ENCODE measurements at regions not wholly inside any gene's neighbourhood (a gene's known extent, or its start where the extent isn't known, plus 50 kb on each side); places are given as distances from the start of the nearest gene placed in this dataset.
A peak's percentile ranks its signal among the peaks of the same experiment; 100 is the strongest.
"Not testable (repeated sequence)": the region's sequence is repeated elsewhere in the genome, so short reads cannot be mapped to it uniquely, and the experiment has no call there.

- not testable (repeated sequence) for H3K4me1 ChIP-seq (ENCODE audit: control insufficient read depth in 5 of 5, insufficient read depth in 5 of 5, low read length in 5 of 5); H3K9me3 ChIP-seq (ENCODE audit: control insufficient read depth in 4 of 4, insufficient read depth in 3 of 4, low read length in 3 of 4); H3K4me3 ChIP-seq; DNase-seq; ATAC-seq (ENCODE audit: insufficient read depth, low FRiP score); H3K27ac ChIP-seq (ENCODE audit: low read depth in 1 of 2, low read length in 1 of 2); H3K27me3 ChIP-seq (ENCODE audit: control insufficient read depth in 3 of 3, insufficient read depth in 3 of 3, low read length in 2 of 3); H3K9ac ChIP-seq (ENCODE audit: insufficient read depth in 1 of 2, low read length in 2 of 2); H3K36me3 ChIP-seq (ENCODE audit: control insufficient read depth in 4 of 4, insufficient read depth in 4 of 4, low read length in 4 of 4)
- 33 to 43% methylated on average over 1 of the region's 2 CpGs for WGBS, 2 donors
Measured at GRCh38 chr22:15782933-15783332, 93.1 kb downstream of the POTEH start.

- H3K27ac ChIP-seq (ENCODE audit: low read depth in 1 of 2, low read length in 1 of 2); DNase-seq; H3K4me1 ChIP-seq (ENCODE audit: control insufficient read depth in 5 of 5, insufficient read depth in 5 of 5, low read length in 5 of 5); H3K9me3 ChIP-seq (ENCODE audit: control insufficient read depth in 4 of 4, insufficient read depth in 3 of 4, low read length in 3 of 4); H3K36me3 ChIP-seq (ENCODE audit: control insufficient read depth in 4 of 4, insufficient read depth in 4 of 4, low read length in 4 of 4); H3K27me3 ChIP-seq (ENCODE audit: control insufficient read depth in 3 of 3, insufficient read depth in 3 of 3, low read length in 2 of 3); H3K9ac ChIP-seq (ENCODE audit: insufficient read depth in 1 of 2, low read length in 2 of 2); H3K4me3 ChIP-seq: not testable (repeated sequence)
- WGBS, 2 donors = no CpG with 5 or more reads among the region's 34 CpGs
- ATAC-seq (ENCODE audit: insufficient read depth, low FRiP score) = peak; percentile 11
Measured at GRCh38 chr22:15784383-15785085, 94.7 kb downstream of the POTEH start.

GRCh38 chr22:15786942-15787733 lies 97.3 kb downstream of the POTEH start:
- not testable (repeated sequence) for ATAC-seq (ENCODE audit: insufficient read depth, low FRiP score)

GRCh38 chr22:15791557-15791956 lies 101.7 kb downstream of the POTEH start:
- H3K4me1 ChIP-seq (ENCODE audit: control insufficient read depth in 5 of 5, insufficient read depth in 5 of 5, low read length in 5 of 5); H3K27me3 ChIP-seq (ENCODE audit: control insufficient read depth in 3 of 3, insufficient read depth in 3 of 3, low read length in 2 of 3); DNase-seq; H3K9ac ChIP-seq (ENCODE audit: insufficient read depth in 1 of 2, low read length in 2 of 2); H3K4me3 ChIP-seq; H3K36me3 ChIP-seq (ENCODE audit: control insufficient read depth in 4 of 4, insufficient read depth in 4 of 4, low read length in 4 of 4); H3K9me3 ChIP-seq (ENCODE audit: control insufficient read depth in 4 of 4, insufficient read depth in 3 of 4, low read length in 3 of 4); ATAC-seq (ENCODE audit: insufficient read depth, low FRiP score); H3K27ac ChIP-seq (ENCODE audit: low read depth in 1 of 2, low read length in 1 of 2): not testable (repeated sequence)
- WGBS, 2 donors = 88 to 91% methylated on average over 1 of the region's 3 CpGs

More at GRCh38 chr22:15786942-15787733, 97.3 kb downstream of the POTEH start:
- not testable (repeated sequence) for H3K4me3 ChIP-seq; H3K9me3 ChIP-seq (ENCODE audit: control insufficient read depth in 4 of 4, insufficient read depth in 3 of 4, low read length in 3 of 4); DNase-seq; H3K27ac ChIP-seq (ENCODE audit: low read depth in 1 of 2, low read length in 1 of 2); H3K36me3 ChIP-seq (ENCODE audit: control insufficient read depth in 4 of 4, insufficient read depth in 4 of 4, low read length in 4 of 4); H3K4me1 ChIP-seq (ENCODE audit: control insufficient read depth in 5 of 5, insufficient read depth in 5 of 5, low read length in 5 of 5); H3K9ac ChIP-seq (ENCODE audit: insufficient read depth in 1 of 2, low read length in 2 of 2); H3K27me3 ChIP-seq (ENCODE audit: control insufficient read depth in 3 of 3, insufficient read depth in 3 of 3, low read length in 2 of 3)
- WGBS, 2 donors = 42 to 45% methylated on average over 4 of the region's 4 CpGs

GRCh38 chr22:15799935-15800334 lies 110.1 kb downstream of the POTEH start:
- not testable (repeated sequence) for H3K9me3 ChIP-seq (ENCODE audit: control insufficient read depth in 4 of 4, insufficient read depth in 3 of 4, low read length in 3 of 4); H3K27ac ChIP-seq (ENCODE audit: low read depth in 1 of 2, low read length in 1 of 2); H3K9ac ChIP-seq (ENCODE audit: insufficient read depth in 1 of 2, low read length in 2 of 2); DNase-seq; H3K4me1 ChIP-seq (ENCODE audit: control insufficient read depth in 5 of 5, insufficient read depth in 5 of 5, low read length in 5 of 5); H3K27me3 ChIP-seq (ENCODE audit: control insufficient read depth in 3 of 3, insufficient read depth in 3 of 3, low read length in 2 of 3); H3K4me3 ChIP-seq; ATAC-seq (ENCODE audit: insufficient read depth, low FRiP score); H3K36me3 ChIP-seq (ENCODE audit: control insufficient read depth in 4 of 4, insufficient read depth in 4 of 4, low read length in 4 of 4)
- WGBS, 2 donors = 36 to 70% methylated on average over 1 to 2 of the region's 6 CpGs

GRCh38 chr22:15811141-15811540 lies 121.3 kb downstream of the POTEH start:
- not testable (repeated sequence) for H3K36me3 ChIP-seq (ENCODE audit: control insufficient read depth in 4 of 4, insufficient read depth in 4 of 4, low read length in 4 of 4); H3K4me1 ChIP-seq (ENCODE audit: control insufficient read depth in 5 of 5, insufficient read depth in 5 of 5, low read length in 5 of 5); DNase-seq; H3K27ac ChIP-seq (ENCODE audit: low read depth in 1 of 2, low read length in 1 of 2); H3K27me3 ChIP-seq (ENCODE audit: control insufficient read depth in 3 of 3, insufficient read depth in 3 of 3, low read length in 2 of 3); H3K9ac ChIP-seq (ENCODE audit: insufficient read depth in 1 of 2, low read length in 2 of 2); H3K4me3 ChIP-seq; H3K9me3 ChIP-seq (ENCODE audit: control insufficient read depth in 4 of 4, insufficient read depth in 3 of 4, low read length in 3 of 4)
- no CpG with 5 or more reads among the region's 1 CpG for WGBS, 2 donors
- peak; percentile 74 for ATAC-seq (ENCODE audit: insufficient read depth, low FRiP score)

GRCh38 chr22:15815783-15816182 lies 126.0 kb downstream of the POTEH start:
- H3K36me3 ChIP-seq (ENCODE audit: control insufficient read depth in 4 of 4, insufficient read depth in 4 of 4, low read length in 4 of 4); H3K4me1 ChIP-seq (ENCODE audit: control insufficient read depth in 5 of 5, insufficient read depth in 5 of 5, low read length in 5 of 5); H3K27me3 ChIP-seq (ENCODE audit: control insufficient read depth in 3 of 3, insufficient read depth in 3 of 3, low read length in 2 of 3); ATAC-seq (ENCODE audit: insufficient read depth, low FRiP score); H3K9me3 ChIP-seq (ENCODE audit: control insufficient read depth in 4 of 4, insufficient read depth in 3 of 4, low read length in 3 of 4); DNase-seq; H3K9ac ChIP-seq (ENCODE audit: insufficient read depth in 1 of 2, low read length in 2 of 2); H3K4me3 ChIP-seq; H3K27ac ChIP-seq (ENCODE audit: low read depth in 1 of 2, low read length in 1 of 2): not testable (repeated sequence)
- no CpG with 5 or more reads among the region's 5 CpGs for whole genome bisulfite sequencing, 2 donors

GRCh38 chr22:15816470-15816869 lies 126.6 kb downstream of the POTEH start:
- H3K27me3 ChIP-seq (ENCODE audit: control insufficient read depth in 3 of 3, insufficient read depth in 3 of 3, low read length in 2 of 3); DNase-seq; H3K9ac ChIP-seq (ENCODE audit: insufficient read depth in 1 of 2, low read length in 2 of 2); H3K36me3 ChIP-seq (ENCODE audit: control insufficient read depth in 4 of 4, insufficient read depth in 4 of 4, low read length in 4 of 4); H3K27ac ChIP-seq (ENCODE audit: low read depth in 1 of 2, low read length in 1 of 2); ATAC-seq (ENCODE audit: insufficient read depth, low FRiP score); H3K4me3 ChIP-seq; H3K9me3 ChIP-seq (ENCODE audit: control insufficient read depth in 4 of 4, insufficient read depth in 3 of 4, low read length in 3 of 4); H3K4me1 ChIP-seq (ENCODE audit: control insufficient read depth in 5 of 5, insufficient read depth in 5 of 5, low read length in 5 of 5): not testable (repeated sequence)
- 66 to 86% methylated on average over 1 of the region's 3 CpGs for WGBS, 2 donors
